K562 (cell line): ENCODE measurements at regions not wholly inside any gene's neighbourhood (a gene's known extent, or its start where the extent isn't known, plus 50 kb on each side); places are given as distances from the start of the nearest gene placed in this dataset.

Experiments
- CTCF ChIP-seq, 3 experiments: IDR thresholded peaks in 2 of 3; conservative IDR thresholded peaks in 1 of 3; 2 replicates each; pipeline ENCODE4 v1.5.1; 2011 to 2012; ENCODE audit warnings: low read length in 3 of 3, mild to moderate bottlenecking in 3 of 3, control low read depth in 2 of 3, improper control_type of control experiment in 1 of 3, inconsistent platforms in 1 of 3, low read depth in 1 of 3, mixed read lengths in 1 of 3, moderate library complexity in 1 of 3; ENCODE audit not compliant: insufficient read depth in 2 of 3
- ELF2 ChIP-seq: fragments of 250-450 bp; sonication (Bioruptor Pico); IDR thresholded peaks from 2 replicates; pipeline ENCODE4 v1.5.0; 2021; ENCODE audit warnings: mild to moderate bottlenecking
- MCM2 ChIP-seq: fragments of 450-650 bp; IDR thresholded peaks from 2 replicates; pipeline ENCODE4 v1.6.1; 2017; ENCODE audit warnings: low read depth, mild to moderate bottlenecking
- POLR3A ChIP-seq: IDR thresholded peaks from 2 replicates; pipeline ENCODE4 v1.6.1; 2011; ENCODE audit warnings: borderline replicate concordance, mild to moderate bottlenecking, moderate library complexity; ENCODE audit not compliant: insufficient read length, insufficient read depth; ENCODE audit errors: extremely low read depth
- TAL1 ChIP-seq: fragments of 450-650 bp; IDR thresholded peaks from 2 replicates; pipeline ENCODE4 v1.6.1; 2016; ENCODE audit warnings: mild to moderate bottlenecking

GRCh38 chr5:99911971-99912370, 623.2 kb upstream of the FAM174A start:
- TF ChIP-seq CTCF (IDR thresholded peaks at IDR 0.05 in 2 of 3, conservative IDR thresholded peaks at IDR 0.05 in 1 of 3; ENCODE audit: insufficient read depth in 2 of 3, low read depth in 1 of 3, low read length in 3 of 3) (no peak), POLR3A (no peak), ELF2 (CRISPR knock-in tag) (no peak), TAL1 (no peak), MCM2 (no peak)
